Stimulated activated CD4-positive, alpha-beta T cell treated with anti-CD3 and anti-CD28 coated beads, TNF-alpha, amount 100 ng/mL, for 1 hour (primary cell): ENCODE measurements at regions not wholly inside any gene's neighbourhood (a gene's known extent, or its start where the extent isn't known, plus 50 kb on each side); places are given as distances from the start of the nearest gene placed in this dataset.

Experiments used
- DNase-seq, 3 donors: peaks; one replicate each; pipeline ENCODE4 v3.0.0-alpha.2; 2020; ENCODE audit warnings: low read depth in 3 of 3, low spot score in 1 of 3

- no peak for DNase-seq
These were observed 138.6 kb upstream of the TSC22D2 start for GRCh38 chr3:150269526-150269925.

GRCh38 chr3:150268426-150269391 is 139.4 kb upstream of the TSC22D2 start:
- no peak for DNase-seq

GRCh38 chr3:150267288-150267687 is 140.8 kb upstream of the TSC22D2 start:
- no peak for DNase-seq

GRCh38 chr3:150265305-150265704 is 142.8 kb upstream of the TSC22D2 start:
- no peak for DNase-seq

GRCh38 chr3:150264561-150265279 is 143.4 kb upstream of the TSC22D2 start:
- no peak for DNase-seq

DNA sequence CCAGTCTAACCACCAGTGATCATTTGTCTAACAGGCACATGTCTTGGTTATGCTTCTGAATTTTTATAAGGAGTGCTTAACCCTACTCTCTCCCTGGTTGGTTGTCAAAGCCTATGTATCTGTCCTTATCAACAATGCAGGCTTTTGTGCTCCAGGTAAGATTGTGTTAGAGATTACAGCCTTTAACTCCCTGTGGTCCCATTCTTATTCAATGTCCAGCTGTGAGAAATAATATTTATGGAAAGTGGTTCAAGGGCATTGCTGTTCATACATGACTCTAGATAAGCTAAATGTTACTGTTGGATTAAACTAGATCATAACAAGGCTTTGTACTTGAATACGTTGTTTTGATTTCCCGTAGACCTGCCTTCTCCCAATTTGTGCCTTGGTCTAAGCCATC is 146.1 kb upstream of the TSC22D2 start:
- no peak for DNase-seq

DNA sequence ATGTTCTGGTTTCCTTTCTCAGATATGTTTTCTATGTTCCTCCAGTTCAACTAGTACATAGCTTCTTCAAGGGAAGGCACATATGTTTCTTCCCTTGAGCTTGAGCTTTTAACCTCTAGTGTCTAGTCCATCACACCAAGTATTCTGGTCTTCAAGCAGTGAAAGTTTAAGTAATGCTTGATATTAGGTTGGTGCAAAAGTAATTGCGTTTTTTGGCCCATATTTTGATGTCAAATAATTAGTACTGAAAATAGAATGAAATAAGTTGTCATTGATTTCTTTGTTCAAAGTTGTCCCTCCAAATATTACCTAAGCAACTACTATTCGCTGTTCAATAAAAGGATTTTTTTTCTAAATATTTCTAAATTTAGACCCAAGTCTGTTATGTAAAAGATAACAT is 146.7 kb upstream of the TSC22D2 start:
- DNase-seq = no peak

GRCh38 chr3:150260398-150260710 is 147.7 kb upstream of the TSC22D2 start:
- no peak for DNase-seq

DNA sequence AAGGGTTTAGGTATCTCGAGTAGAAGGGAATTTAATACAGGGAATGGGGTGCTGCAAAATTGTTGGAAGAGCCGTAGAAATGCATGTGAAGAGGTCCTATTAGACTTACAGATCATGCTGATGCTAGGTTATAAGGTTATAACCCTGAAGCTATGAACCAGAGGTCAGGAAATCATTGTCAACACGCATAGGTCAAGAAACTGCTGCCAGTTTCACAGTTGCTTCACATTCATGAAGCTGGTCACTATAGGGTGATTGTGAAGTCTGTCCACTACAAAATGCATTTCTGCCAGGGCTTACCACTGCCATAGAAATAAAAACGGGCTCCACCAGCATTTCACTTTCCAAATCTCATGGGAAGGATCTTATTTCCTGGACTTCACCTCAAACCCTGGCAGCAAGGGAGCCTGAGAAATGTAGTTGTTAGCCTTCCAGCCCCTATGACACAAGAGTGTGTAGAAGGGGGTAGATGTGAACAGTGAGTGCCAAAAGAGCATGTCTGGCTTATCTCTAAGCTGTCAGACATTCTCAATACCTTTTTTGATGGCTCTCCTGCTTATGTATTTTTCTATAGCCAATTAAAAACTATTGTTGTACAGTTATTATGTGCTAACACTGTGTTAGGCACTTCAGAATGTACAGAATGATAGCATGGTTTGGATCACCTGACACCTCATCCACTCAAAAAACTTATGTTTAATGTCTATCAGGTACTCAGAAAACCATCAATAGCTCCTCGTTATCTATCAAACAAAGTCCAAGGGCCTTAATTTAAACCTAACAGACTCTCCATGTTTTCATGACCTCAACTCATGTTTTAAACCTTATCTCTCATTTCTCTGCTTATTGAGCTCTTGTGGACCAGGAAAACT is 148.3 kb upstream of the TSC22D2 start:
- no peak for DNase-seq

DNA sequence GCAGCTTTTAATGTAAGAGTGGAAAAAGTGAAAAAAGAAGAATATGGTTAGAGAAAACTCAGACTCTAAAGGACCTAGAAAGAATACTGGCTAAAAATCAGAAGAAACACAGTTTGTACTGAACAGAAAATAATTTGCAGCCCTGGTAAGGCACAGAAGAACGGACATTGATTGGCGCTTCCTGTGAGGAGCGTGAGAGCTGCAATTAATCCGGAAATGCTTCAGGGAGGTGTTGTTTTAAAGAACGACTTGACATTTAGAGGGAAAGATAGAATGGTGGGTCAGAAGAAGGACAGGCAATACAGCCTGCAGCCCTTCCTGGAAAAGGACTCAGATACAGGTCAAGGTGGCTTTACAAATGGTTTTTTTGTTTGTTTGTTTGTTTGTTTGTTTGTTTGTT is 151.3 kb upstream of the TSC22D2 start:
- no peak for DNase-seq

- DNase-seq = no peak
These were observed 151.8 kb upstream of the TSC22D2 start for GRCh38 chr3:150256318-150256717.

- DNase-seq = no peak
These were observed 152.3 kb upstream of the TSC22D2 start for GRCh38 chr3:150255826-150256225.

DNA sequence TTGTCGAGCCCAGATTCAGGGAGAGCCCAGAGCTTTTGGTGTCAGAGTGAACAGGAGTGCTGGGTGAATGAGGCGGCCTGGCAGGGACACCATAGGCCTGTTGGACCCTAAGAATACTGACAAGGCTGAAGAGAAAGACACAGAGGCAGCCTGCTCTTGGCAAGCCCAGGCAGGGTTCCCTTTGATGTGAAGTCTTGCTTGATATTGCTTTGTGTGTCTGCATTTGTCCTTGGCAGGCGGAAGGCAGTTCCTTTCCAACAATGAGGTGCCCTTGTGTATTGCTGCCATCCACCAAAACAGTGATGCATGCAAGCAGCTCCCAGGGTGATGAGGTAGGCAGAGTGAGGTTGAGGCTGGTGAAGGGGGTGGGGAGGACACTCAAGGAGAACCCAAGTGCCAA is 152.7 kb upstream of the TSC22D2 start:
- DNase-seq = no peak

DNA sequence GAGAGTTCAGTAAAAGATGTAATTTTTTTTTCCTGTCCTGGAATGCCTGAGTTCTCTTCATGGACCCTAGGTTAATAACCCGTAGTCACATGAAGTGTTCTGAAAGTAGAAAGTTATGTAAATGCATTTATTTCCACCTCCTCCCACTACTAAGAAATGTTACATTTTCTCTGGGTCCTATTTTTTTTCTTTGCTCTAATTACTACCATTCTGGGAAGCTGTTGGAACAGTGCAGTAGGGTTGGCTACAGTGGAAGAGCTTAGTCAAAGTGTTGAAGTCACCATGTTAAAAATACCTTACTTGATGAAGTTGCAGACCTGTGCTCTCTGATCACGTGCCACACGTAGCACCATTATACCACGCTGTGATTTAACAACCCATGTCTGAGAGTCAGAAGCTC is 153.8 kb upstream of the TSC22D2 start:
- no peak for DNase-seq

- no peak for DNase-seq
These were observed 154.5 kb upstream of the TSC22D2 start for GRCh38 chr3:150253622-150254021.

GRCh38 chr3:150252462-150252861 is 155.6 kb upstream of the TSC22D2 start:
- no peak for DNase-seq

DNA sequence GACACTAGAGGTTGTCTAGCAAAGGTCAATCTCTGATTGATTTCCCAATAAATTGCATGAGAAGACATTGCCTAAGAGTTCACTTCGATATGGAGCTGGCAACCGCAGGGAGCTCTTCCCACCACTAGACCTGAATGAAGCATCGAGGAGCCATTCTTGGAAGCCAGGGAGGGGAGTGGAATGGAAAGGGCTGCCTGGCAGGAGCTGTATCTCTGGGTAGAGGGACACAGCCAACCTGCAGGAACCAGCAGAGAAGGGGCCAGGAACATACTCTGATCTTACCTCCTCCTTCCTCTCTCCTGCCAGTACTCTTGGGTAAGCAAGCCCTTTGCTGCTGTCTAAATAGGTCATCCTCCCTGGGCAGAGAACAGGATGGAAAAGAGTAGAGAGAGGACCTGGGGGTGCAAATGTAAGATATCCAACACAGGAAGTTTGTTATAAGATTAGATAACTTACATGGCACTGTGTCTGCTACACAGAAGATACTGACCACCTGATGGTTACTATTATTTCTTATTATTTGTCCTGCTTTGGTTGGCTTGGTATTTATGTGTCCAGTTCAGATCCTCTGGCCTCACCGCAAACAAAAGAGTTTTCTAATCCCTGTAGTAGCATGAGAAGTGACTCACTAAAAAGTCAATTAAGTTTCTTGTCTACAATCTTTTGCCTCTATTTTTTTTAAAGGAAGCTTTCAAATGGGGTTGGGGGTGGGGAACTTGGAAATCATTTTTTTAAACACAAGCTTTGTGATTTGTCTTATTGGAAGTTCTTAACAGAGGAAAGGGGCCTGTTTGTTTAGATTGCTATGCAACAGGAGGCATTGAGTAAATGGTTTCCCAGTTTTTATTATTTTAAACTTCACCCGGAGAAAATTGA is 156.7 kb upstream of the TSC22D2 start:
- no peak for DNase-seq

- no peak for DNase-seq
These were observed 158.2 kb upstream of the TSC22D2 start for GRCh38 chr3:150249779-150250470.

DNA sequence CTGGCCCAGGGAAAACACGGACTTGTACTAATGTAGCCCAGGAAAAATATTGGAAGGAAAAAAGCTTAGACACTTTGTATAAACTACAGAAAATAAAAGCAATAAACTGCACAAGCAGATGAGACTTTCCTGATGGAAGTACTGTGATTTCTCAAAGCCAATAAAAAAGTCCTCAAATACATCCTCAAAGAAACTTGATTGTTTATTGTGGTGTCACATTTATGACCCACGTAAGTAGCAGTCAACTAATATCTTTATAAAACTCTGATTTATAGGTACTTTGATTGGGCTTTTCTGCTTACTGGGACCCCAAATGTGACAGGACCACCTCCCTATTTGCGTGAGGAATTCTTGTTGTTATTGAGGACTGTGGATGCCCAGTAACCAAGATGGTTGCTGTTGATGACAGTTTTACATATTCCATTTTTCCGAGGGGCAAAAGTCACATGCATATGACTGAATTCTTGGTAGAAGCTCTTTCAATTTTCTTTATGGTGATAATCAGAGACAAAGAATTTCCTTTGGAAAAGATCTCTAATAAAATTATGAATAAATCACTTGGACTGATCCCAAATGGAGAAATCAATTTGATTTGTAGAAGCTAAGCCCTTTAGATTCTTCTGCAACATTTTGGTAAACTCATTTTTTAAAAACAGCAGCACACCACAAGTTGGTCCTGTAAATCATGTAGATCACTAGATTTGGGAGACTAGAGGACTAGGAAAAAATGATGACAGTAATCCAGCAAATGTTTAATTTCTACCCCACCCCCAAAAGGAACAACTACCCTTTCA is 159.0 kb upstream of the TSC22D2 start:
- no peak for DNase-seq
